A673 (cell line): ENCODE measurements at regions not wholly inside any gene's neighbourhood (a gene's known extent, or its start where the extent isn't known, plus 50 kb on each side); places are given as distances from the start of the nearest gene placed in this dataset.

Experiments used
- BruUV-seq: library from RNA; stranded (reverse); fragments of 400-500 nt; replicated peaks from 2 replicates; lab custom pipeline; 2021; lab: Mats Ljungman, UMichigan
- CTCF ChIA-PET: fragments of 300-600 bp; sonication (Branson Sonifier 250); formaldehyde crosslinking; loops from one replicate; lab custom pipeline; 2022; ENCODE audit warnings: antibody characterized with exemption; lab: Charles Lee
- POLR2A ChIA-PET: fragments of 300-600 bp; sonication (Branson Sonifier 250); formaldehyde crosslinking; loops from one replicate; lab custom pipeline; 2022; ENCODE audit warnings: antibody characterized with exemption; ENCODE audit not compliant: low non-redundant PET; lab: Charles Lee
- DNase-seq: peaks from one replicate; pipeline ENCODE4 v3.0.0-alpha.2; 2015; ENCODE audit warnings: low spot score
- H3K27ac ChIP-seq: fragments of 200-600 bp; sonication (generic); 2 replicates; pipeline ENCODE4 v1.5.1; 2016; ENCODE audit warnings: mixed run types, low read depth, mild to moderate bottlenecking, mixed read lengths, antibody characterized with exemption, low read length; ENCODE audit not compliant: poor library complexity, severe bottlenecking
- H3K27me3 ChIP-seq: fragments of 200-600 bp; sonication (generic); replicated peaks from 2 replicates; pipeline ENCODE4 v1.6.1; 2017; ENCODE audit warnings: mixed run types, low read depth, mild to moderate bottlenecking, mixed read lengths, antibody characterized with exemption, low read length; ENCODE audit not compliant: insufficient read depth, poor library complexity
- H3K36me3 ChIP-seq: fragments of 200-600 bp; sonication (generic); 2 replicates; pipeline ENCODE4 v1.6.1; 2016; ENCODE audit warnings: mixed run types, mild to moderate bottlenecking, mixed read lengths, antibody characterized with exemption, low read length; ENCODE audit not compliant: insufficient read depth, poor library complexity, severe bottlenecking
- H3K4me1 ChIP-seq: fragments of 200-600 bp; sonication (generic); 2 replicates; pipeline ENCODE4 v1.6.1; 2017; ENCODE audit warnings: mixed run types, mild to moderate bottlenecking, mixed read lengths, antibody characterized with exemption, low read length; ENCODE audit not compliant: insufficient read depth, poor library complexity, severe bottlenecking
- H3K4me3 ChIP-seq: fragments of 200-600 bp; sonication (generic); 2 replicates; pipeline ENCODE4 v1.5.1; 2016; ENCODE audit warnings: low read depth, mixed run types, mild to moderate bottlenecking, mixed read lengths, low read length; ENCODE audit not compliant: poor library complexity, severe bottlenecking
- H3K9me3 ChIP-seq: fragments of 200-600 bp; sonication (generic); 2 replicates; pipeline ENCODE4 v1.6.1; 2016; ENCODE audit warnings: mixed run types, low read depth, mild to moderate bottlenecking, mixed read lengths, antibody characterized with exemption, low read length; ENCODE audit not compliant: poor library complexity, severe bottlenecking
- CTCF ChIP-seq: fragments of 300-800, 200-600 bp; sonication (generic); conservative IDR thresholded peaks from 2 replicates; pipeline ENCODE4 v1.5.1; 2017; ENCODE audit warnings: low read depth, mild to moderate bottlenecking, antibody characterized with exemption, low read length, moderate library complexity, mixed read lengths
- EZH2 ChIP-seq: fragments of 200-600 bp; sonication (generic); IDR thresholded peaks from 2 replicates; pipeline ENCODE4 v1.6.1; 2017; ENCODE audit warnings: borderline replicate concordance, low read depth, mild to moderate bottlenecking, mixed read lengths, antibody characterized with exemption, low read length; ENCODE audit not compliant: poor library complexity, severe bottlenecking
- intact Hi-C: fragments of 100-400 bp; cut with micrococcal nuclease; formaldehyde crosslinking; loops from one replicate; pipeline ENCODE4 v1.10.0; 2022; ENCODE audit not compliant: unreplicated experiment

- BruUV-seq = no TSS peak
Observed at GRCh38 chr3:103365467-103365866, 930.7 kb downstream of the ZPLD1 start.

DNA sequence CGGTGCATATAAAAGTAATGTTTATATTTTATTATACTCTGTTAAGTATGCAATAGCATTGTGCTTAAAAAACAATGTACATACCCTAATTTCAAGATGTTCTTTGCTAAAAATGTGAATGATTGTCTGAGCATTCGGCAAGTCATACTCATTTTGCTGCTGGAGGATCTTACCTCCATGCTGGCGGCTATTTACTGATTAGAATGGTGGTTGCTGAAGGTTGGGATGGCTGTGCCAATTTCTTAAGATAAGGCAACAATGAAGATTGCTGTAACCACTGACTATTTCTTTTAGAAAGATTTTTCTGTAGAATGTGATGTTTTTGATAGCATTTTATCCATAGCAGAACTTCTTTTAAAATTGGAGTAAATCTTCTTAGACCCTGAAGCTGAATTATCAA, 932.7 kb downstream of the ZPLD1 start:
- ChIA-PET CTCF (no interaction called here), POLR2A (no interaction called here)
- no TSS peak for BruUV-seq
- Histone ChIP-seq H3K27me3 (no peaks in the 10 kb centered on the region), H3K36me3 (no peaks in the 10 kb centered on the region), H3K27ac (no peak overlapping the region), H3K4me1 (peaks cover 8% of the 10 kb centered on the region), H3K9me3 (no peaks in the 10 kb centered on the region), H3K4me3 (no peak overlapping the region)
- TF ChIP-seq CTCF (no peak), EZH2 (no peak)
- intact Hi-C loops = no loop called here
- DNase-seq = no peak

More at GRCh38 chr3:103365467-103365866, 930.7 kb downstream of the ZPLD1 start:
- ChIA-PET POLR2A (no interaction called here), CTCF (no interaction called here)
- intact Hi-C loops = no loop called here
- DNase-seq = no peak
- H3K27me3 ChIP-seq = no peaks in the 10 kb centered on the region
- no peaks in the 10 kb centered on the region for H3K9me3 ChIP-seq
- no peak overlapping the region for H3K4me3 ChIP-seq
- H3K27ac ChIP-seq = no peak overlapping the region
- no peaks in the 10 kb centered on the region for H3K4me1 ChIP-seq
- no peak for TF ChIP-seq EZH2
- no peak for TF ChIP-seq CTCF
- no peaks in the 10 kb centered on the region for H3K36me3 ChIP-seq

- DNase-seq = no peak
- CTCF ChIA-PET = no interaction called here
- POLR2A ChIA-PET = interaction anchor here (0.6 kb wide), 1 partner anchor 719 kb away, joined by 3 read pairs; no protein-coding TSS in a partner anchor
- TF ChIP-seq CTCF (no peak), EZH2 (no peak)
- intact Hi-C loops = no loop called here
- no peaks in the 10 kb centered on the region for H3K36me3 ChIP-seq
- no peak overlapping the region for H3K27ac ChIP-seq
- H3K27me3 ChIP-seq = no peaks in the 10 kb centered on the region
- peaks cover 9% of the 10 kb centered on the region for H3K4me1 ChIP-seq
- no TSS peak for BruUV-seq
- no peaks in the 10 kb centered on the region for H3K9me3 ChIP-seq
- H3K4me3 ChIP-seq = no peak overlapping the region
Observed at GRCh38 chr3:103371411-103371810, 936.6 kb downstream of the ZPLD1 start.
